ENCODE measurements at regions not wholly inside any gene's neighbourhood (a gene's known extent, or its start where the extent isn't known, plus 50 kb on each side); places are given as distances from the start of the nearest gene placed in this dataset.

DNA sequence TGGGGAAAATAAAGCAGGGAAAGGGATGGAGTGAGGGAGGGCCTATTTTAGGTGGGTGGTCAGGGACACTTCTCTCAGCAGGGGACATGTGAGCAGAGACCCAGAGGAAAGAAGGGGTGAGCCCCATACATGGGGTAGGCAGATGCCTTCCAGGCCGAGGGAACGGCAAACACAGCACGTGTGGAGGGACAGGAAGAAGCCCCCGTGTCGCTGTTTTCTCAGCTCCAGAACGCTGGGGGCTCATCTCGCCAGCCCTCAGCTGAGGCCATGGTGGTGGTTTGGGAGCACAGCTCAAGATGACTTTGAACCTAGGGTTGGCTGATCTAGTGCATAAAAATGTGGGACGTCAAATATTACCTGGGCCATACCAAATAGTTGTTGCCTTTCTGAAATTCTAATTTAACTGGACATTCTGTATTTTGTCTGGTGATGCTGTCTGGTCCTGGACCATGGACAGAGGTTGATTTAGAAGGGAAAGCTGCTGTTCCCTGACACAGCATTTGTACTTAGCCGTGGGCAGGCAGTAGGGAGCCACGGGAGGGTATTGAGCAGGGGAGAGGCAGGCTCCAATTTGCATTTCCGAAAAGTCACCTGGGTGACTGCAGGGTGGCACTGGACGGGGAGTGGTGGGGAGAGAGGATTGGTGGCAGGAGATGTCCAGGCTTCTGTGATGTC, 53.1 kb upstream of the RUNX3 start:
- FAIRE-seq: no peak

DNA sequence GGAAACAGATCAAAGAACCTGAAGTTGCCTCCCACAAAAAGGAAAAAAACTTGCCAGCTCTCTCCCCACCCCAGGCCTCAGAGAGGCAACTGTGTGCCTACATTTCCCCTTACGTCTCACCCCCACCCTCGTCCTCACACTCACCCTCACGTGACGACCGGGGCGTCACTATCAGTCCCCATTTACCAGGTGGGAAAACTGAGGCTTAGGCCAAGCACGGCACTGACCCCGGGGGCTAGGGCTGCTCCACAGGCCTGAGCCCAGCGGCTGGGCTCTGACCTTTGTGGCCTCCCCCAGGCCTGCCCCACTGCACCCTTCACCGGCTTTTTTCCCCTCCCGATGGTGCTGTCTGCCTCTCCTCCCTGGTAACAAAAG, 51.5 kb upstream of the RUNX3 start:
- no peak for FAIRE-seq

DNA sequence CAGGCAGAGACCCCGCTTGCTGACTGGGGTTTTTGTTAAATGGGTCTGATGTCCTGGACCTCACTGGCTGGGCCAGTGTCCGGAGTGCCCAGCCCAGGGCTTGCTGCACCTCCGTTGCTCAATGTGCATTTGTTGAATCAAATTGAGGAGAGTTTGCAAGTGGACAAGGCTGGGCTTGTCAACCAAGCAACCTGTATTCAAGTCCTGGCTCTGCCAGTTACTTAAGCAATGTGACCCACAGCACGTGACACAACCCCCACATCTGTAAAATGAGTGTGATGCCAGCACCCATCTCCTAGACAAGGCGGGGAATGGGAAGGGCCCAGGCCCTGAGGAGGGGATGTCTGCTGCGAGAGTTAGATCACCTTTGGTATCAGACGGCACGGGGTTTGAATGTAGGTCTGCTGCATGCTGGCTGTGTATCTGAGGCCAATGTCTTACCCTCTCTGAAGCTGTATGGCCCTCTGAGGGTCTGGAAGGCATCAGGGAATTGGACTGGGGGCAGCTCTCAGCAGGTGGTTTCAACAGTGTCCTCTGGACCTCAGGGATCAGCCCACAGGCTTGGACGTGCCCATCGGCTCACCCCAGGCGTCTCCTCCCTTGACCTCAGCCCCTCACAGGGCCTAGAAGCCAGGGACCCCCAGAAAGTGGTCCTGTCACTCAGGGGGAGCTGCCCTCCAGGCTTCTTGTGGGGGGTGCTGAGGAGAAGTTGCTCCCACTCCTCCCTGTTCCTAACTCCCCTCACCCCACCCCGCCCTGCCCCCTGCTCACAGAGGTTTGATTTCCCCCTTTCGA, 51.0 kb upstream of the RUNX3 start:
- FAIRE-seq: no peak
